Kidney (tissue), 13 donors: ENCODE measurements at regions not wholly inside any gene's neighbourhood (a gene's known extent, or its start where the extent isn't known, plus 50 kb on each side); places are given as distances from the start of the nearest gene placed in this dataset.
"Not testable (repeated sequence)": the region's sequence is repeated elsewhere in the genome, so short reads cannot be mapped to it uniquely, and the experiment has no call there.

ENCODE experiments used
- DNase-seq, 5 donors: peaks; one replicate each; pipeline ENCODE4 v3.0.0-alpha.2; 2013 to 2020
- FAIRE-seq: peaks from 2 replicates; lab custom pipeline; 2012; peaks lifted over from hg19 to GRCh38; lab: Jason Lieb, UNC
- H3K27ac ChIP-seq, 2 donors: one replicate each; pipeline ENCODE4 v1.7.0; 2013; ENCODE audit warnings: low read depth in 2 of 2, low read length in 2 of 2, inconsistent platforms in 1 of 2
- H3K27me3 ChIP-seq: one replicate; pipeline ENCODE4 v1.7.1; 2013; ENCODE audit warnings: low read length, inconsistent platforms; ENCODE audit not compliant: control insufficient read depth, insufficient read depth
- H3K36me3 ChIP-seq, 3 donors: one replicate each; pipeline versions ENCODE4 v1.7.0 to v1.7.1; 2013; ENCODE audit warnings: low read length in 3 of 3, control low read depth in 1 of 3, inconsistent platforms in 1 of 3; ENCODE audit not compliant: insufficient read depth in 3 of 3, control insufficient read depth in 2 of 3
- H3K4me1 ChIP-seq, 3 donors: one replicate each; pipeline versions ENCODE4 v1.7.0 to v1.7.1; 2013; ENCODE audit warnings: low read length in 3 of 3, inconsistent platforms in 1 of 3, low read depth in 1 of 3; ENCODE audit not compliant: control insufficient read depth in 2 of 3, insufficient read depth in 2 of 3
- H3K4me3 ChIP-seq, 3 donors: one replicate each; pipeline versions ENCODE4 v1.7.0 to v1.8.1; 2013; ENCODE audit warnings: low read length in 3 of 3, control low read depth in 1 of 3, inconsistent platforms in 1 of 3
- H3K9ac ChIP-seq, 3 donors: one replicate each; pipeline versions ENCODE4 v1.7.0 to v1.7.1; 2013; ENCODE audit warnings: low read length in 3 of 3, control low read depth in 1 of 3, inconsistent platforms in 1 of 3
- H3K9me3 ChIP-seq, 3 donors: one replicate each; pipeline versions ENCODE4 v1.7.0 to v1.7.1; 2013; ENCODE audit warnings: low read length in 3 of 3, control low read depth in 1 of 3, inconsistent platforms in 1 of 3; ENCODE audit not compliant: control insufficient read depth in 2 of 3, insufficient read depth in 1 of 3
- intact Hi-C: fragments of 100-400 bp; cut with DNase I; formaldehyde crosslinking; loops from one replicate; pipeline ENCODE4 v1.11.1; 2022
- TF ChIP-seq, protein P1 (sequence below): IDR thresholded peaks from 3 replicates; pipeline ENCODE4 v1.5.1; 2012; ENCODE audit warnings: mild to moderate bottlenecking, moderate library complexity, borderline replicate concordance; ENCODE audit not compliant: insufficient read depth; ENCODE audit errors: extremely low read depth
- donor health status: control.
- donor health status: control.
- donor health status: control.
- donor health status: control.
- donor health status: control.
- donor health status: DM: yes; HTN: yes; CAD: no.
- donor health status: Normal renal cell carcinoma (clear cell type).

DNA sequence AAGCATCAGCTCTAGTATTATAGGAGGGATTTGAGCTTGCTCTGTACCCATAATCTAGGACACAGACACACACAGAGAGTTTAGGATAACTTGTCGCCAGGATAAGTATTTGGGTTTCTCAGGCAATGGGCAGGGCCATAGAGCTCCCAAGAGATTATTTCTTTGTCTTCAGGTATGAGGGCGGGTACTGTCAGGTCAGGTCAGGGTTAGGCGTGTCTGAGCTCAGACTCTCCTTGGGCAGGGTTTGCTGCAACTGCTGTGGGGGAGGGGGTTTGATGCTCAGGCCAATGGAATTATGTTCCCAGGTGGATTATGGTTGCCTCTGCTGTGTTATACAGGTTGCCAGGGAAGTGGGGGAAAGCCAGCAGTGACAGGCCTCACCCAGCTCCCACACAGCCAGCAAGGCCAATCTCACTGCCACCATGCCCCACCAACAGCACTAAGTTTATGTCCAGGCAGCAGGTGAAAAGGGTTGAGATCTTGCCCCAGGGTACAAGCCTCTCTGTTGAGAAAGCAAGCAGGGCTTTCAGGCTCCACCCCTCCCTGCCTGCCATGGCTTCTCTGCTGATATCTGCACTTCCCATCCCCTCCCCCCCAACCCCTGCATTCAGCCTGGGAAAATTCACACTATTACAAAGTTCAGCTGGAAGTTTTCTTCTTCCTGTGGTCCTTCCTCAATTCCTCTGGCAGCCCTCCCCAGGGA lies 101.3 kb downstream of the RRAGB start:
- Histone ChIP-seq H3K27me3 (no peaks in the 10 kb centered on the region), H3K27ac (no peak overlapping the region), H3K9me3 (no peaks in the 10 kb centered on the region), H3K4me1 (no peaks in the 10 kb centered on the region), H3K9ac (no peak overlapping the region), H3K4me3 (no peak overlapping the region), H3K36me3 (no peaks in the 10 kb centered on the region)
- TF ChIP-seq, protein P1, sequence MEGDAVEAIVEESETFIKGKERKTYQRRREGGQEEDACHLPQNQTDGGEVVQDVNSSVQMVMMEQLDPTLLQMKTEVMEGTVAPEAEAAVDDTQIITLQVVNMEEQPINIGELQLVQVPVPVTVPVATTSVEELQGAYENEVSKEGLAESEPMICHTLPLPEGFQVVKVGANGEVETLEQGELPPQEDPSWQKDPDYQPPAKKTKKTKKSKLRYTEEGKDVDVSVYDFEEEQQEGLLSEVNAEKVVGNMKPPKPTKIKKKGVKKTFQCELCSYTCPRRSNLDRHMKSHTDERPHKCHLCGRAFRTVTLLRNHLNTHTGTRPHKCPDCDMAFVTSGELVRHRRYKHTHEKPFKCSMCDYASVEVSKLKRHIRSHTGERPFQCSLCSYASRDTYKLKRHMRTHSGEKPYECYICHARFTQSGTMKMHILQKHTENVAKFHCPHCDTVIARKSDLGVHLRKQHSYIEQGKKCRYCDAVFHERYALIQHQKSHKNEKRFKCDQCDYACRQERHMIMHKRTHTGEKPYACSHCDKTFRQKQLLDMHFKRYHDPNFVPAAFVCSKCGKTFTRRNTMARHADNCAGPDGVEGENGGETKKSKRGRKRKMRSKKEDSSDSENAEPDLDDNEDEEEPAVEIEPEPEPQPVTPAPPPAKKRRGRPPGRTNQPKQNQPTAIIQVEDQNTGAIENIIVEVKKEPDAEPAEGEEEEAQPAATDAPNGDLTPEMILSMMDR, result no peak
- no peak for DNase-seq
- intact Hi-C loops, result no loop called here
- no peak for FAIRE-seq

DNA sequence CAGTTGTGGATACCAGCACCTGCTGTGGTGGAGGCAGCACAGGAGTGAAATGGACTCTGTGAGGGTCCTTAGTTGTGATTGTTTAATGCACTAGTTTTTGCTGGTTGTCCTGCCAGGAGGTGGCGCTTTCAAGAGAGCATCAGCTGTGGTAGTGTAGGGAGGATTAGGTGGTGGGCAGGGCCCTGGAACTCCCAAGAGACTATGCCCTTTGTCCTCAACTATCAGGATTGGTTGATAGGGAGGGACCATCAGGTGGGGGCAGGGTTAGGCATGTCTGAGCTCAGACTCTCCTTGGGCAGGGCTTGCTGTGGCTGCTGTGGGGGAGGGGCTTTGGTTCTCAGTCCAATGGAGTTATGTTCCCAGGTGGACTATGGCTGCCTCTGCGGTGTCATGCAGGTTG lies 121.9 kb downstream of the RRAGB start:
- H3K4me1 ChIP-seq, result no peaks in the 10 kb centered on the region
- no peak overlapping the region for H3K9ac ChIP-seq
- H3K36me3 ChIP-seq, result no peaks in the 10 kb centered on the region
- no peak overlapping the region for H3K4me3 ChIP-seq
- DNase-seq (no peak), FAIRE-seq (no peak)
- TF ChIP-seq, protein P1, result no peak
- H3K27me3 ChIP-seq, result no peaks in the 10 kb centered on the region
- intact Hi-C loops, result no loop called here
- H3K27ac ChIP-seq, result no peak overlapping the region
- H3K9me3 ChIP-seq, result no peaks in the 10 kb centered on the region

DNA sequence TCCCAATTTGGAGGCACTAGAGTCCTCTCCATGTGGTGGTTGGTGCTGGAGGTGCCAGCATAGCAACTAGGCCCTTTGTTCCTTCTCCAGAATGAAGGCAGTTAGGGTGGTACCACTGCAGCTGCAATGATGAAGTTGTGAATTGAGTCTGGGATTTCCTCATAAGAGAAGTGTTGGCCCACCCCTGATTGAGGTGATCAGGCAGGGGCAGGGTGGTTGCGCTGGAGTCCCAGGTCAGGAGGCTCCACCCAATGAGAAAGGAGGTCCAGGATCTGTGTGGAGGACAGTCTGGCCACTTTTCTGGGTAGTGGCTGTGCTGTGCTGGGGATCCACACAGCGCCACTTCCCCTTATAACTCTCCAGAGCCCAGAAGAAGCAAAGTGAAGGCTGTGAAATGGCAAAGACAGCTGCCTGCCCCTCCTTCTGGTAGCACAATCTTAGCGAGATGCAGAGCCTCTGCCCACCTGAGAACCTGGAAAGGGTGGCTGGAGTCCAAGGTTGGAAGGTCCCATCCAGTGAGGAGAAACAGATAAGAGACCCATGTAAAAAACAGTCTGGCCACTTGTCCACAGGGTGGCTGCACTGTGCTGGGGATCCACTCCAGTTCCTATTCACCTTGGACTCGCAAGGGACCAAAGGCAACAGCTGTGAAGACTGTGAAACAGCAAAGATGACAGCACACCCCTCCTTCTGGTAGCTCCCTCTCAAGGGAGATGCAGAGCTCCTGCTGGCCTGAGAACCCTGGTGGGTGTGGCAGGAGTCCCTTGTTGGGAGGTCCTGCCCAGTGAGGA lies 124.6 kb downstream of the RRAGB start:
- TF ChIP-seq, protein P1, result no peak
- Histone ChIP-seq H3K4me1 (no peaks in the 10 kb centered on the region), H3K9ac (no peak overlapping the region), H3K4me3 (no peak overlapping the region), H3K27me3 (no peaks in the 10 kb centered on the region), H3K36me3 (no peaks in the 10 kb centered on the region), H3K9me3 (no peaks in the 10 kb centered on the region), H3K27ac (no peak overlapping the region)
- intact Hi-C loops, result no loop called here
- DNase-seq, result no peak
- no peak for FAIRE-seq

DNA sequence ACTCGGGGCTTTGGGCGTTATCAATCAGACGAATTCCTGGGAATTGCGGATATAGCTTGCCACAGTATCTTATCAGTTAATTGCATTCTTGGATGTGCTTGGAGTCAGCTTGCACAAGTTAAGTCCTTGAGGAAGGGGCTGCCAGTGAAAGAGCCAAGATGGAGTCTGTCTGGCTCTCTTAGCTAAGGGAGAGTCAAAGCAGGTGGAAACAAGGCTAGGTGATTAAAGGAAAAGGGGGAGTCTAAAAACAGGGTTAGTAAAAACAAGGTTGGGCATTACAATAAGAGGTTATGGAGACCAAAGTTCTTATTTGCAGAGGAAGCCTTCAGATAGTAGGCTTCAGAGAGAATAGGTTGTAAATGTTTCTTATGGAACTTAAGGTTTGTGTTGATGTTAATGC lies 149.2 kb downstream of the RRAGB start:
- H3K27ac ChIP-seq, H3K27me3 ChIP-seq, H3K36me3 ChIP-seq, DNase-seq, H3K9me3 ChIP-seq, H3K4me1 ChIP-seq, H3K9ac ChIP-seq, H3K4me3 ChIP-seq, intact Hi-C loops, FAIRE-seq: not testable (repeated sequence)
